ENCODE measurements at regions not wholly inside any gene's neighbourhood (a gene's known extent, or its start where the extent isn't known, plus 50 kb on each side); places are given as distances from the start of the nearest gene placed in this dataset.

- no peak overlapping the region for H3K27ac ChIP-seq
These were observed 154.8 kb upstream of the PDE5A start for GRCh38 chr4:119783189-119783983.

GRCh38 chr4:119781044-119781443, 152.4 kb upstream of the PDE5A start:
- no peaks in the 10 kb centered on the region for H3K27me3 ChIP-seq (ENCODE audit: insufficient read depth, low read depth, severe bottlenecking)
- no peak for DNase-seq
- no peak overlapping the region for H3K27ac ChIP-seq
- H3K9me3 ChIP-seq (ENCODE audit: severe bottlenecking): peaks cover 8% of the 10 kb centered on the region
- H3K36me3 ChIP-seq: no peaks in the 10 kb centered on the region
- H3K4me3 ChIP-seq (ENCODE audit: low read depth, low read length): no peak overlapping the region
- TF ChIP-seq, protein P1, sequence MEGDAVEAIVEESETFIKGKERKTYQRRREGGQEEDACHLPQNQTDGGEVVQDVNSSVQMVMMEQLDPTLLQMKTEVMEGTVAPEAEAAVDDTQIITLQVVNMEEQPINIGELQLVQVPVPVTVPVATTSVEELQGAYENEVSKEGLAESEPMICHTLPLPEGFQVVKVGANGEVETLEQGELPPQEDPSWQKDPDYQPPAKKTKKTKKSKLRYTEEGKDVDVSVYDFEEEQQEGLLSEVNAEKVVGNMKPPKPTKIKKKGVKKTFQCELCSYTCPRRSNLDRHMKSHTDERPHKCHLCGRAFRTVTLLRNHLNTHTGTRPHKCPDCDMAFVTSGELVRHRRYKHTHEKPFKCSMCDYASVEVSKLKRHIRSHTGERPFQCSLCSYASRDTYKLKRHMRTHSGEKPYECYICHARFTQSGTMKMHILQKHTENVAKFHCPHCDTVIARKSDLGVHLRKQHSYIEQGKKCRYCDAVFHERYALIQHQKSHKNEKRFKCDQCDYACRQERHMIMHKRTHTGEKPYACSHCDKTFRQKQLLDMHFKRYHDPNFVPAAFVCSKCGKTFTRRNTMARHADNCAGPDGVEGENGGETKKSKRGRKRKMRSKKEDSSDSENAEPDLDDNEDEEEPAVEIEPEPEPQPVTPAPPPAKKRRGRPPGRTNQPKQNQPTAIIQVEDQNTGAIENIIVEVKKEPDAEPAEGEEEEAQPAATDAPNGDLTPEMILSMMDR (IDR thresholded peaks at IDR 0.05; ENCODE audit: low read depth, low read length): no peak

More at GRCh38 chr4:119783189-119783983, 154.8 kb upstream of the PDE5A start:
- Histone ChIP-seq H3K9me3 (ENCODE audit: severe bottlenecking) (peaks cover 8% of the 10 kb centered on the region), H3K4me3 (ENCODE audit: low read depth, low read length) (no peak overlapping the region), H3K27me3 (ENCODE audit: insufficient read depth, low read depth, severe bottlenecking) (no peaks in the 10 kb centered on the region), H3K36me3 (no peaks in the 10 kb centered on the region)
- TF ChIP-seq, protein P1 (IDR thresholded peaks at IDR 0.05; ENCODE audit: low read depth, low read length): no peak
- no peak for DNase-seq

DNA sequence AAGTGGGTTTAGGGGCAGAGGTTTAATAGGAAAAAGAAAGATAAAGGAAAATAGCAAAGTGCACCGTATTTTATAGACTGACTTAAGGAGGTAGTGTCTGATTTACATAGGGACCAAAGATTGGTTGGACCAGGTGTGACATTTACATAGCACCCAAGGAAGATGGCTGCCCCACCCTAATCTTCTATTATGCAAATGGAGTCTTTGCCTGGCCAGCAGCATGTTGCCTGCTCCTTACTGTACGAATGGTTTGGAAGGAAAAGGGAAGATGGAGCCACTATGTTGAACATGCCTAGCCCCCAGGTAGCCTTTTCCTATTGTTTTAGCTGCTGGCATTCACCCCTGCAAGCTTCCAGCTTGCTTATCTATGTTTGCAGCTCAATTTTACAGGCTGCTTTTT, 146.2 kb upstream of the PDE5A start:
- Histone ChIP-seq H3K27me3 (ENCODE audit: insufficient read depth, low read depth, severe bottlenecking) (no peaks in the 10 kb centered on the region), H3K9me3 (ENCODE audit: severe bottlenecking) (no peaks in the 10 kb centered on the region), H3K27ac (no peak overlapping the region), H3K4me3 (ENCODE audit: low read depth, low read length) (no peak overlapping the region), H3K36me3 (no peaks in the 10 kb centered on the region)
- TF ChIP-seq, protein P1 (IDR thresholded peaks at IDR 0.05; ENCODE audit: low read depth, low read length): no peak
- DNase-seq: no peak

DNA sequence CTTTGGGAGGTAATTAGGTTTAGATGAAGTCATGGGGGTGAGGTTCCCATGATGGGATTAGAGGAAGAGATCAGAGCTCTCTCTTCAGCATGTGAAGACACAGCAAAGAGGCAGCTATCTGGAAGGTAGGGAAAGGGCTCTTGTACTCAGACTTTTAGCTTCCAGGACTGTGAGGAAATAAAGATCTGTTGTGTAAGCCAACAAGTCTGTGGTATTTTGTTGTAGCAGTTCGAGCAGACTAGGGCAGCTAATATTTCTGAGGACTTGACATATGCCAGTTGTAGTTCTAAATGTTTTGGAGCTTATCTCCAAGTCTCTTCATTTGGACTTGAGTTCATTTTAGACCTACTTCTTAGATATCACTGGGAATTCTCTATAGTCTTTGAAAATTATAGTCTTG, 137.3 kb upstream of the PDE5A start:
- no peak for DNase-seq
- Histone ChIP-seq H3K9me3 (ENCODE audit: severe bottlenecking) (no peaks in the 10 kb centered on the region), H3K27ac (no peak overlapping the region), H3K4me3 (ENCODE audit: low read depth, low read length) (no peak overlapping the region), H3K27me3 (ENCODE audit: insufficient read depth, low read depth, severe bottlenecking) (no peaks in the 10 kb centered on the region), H3K36me3 (no peaks in the 10 kb centered on the region)
- TF ChIP-seq, protein P1 (IDR thresholded peaks at IDR 0.05; ENCODE audit: low read depth, low read length): no peak

DNA sequence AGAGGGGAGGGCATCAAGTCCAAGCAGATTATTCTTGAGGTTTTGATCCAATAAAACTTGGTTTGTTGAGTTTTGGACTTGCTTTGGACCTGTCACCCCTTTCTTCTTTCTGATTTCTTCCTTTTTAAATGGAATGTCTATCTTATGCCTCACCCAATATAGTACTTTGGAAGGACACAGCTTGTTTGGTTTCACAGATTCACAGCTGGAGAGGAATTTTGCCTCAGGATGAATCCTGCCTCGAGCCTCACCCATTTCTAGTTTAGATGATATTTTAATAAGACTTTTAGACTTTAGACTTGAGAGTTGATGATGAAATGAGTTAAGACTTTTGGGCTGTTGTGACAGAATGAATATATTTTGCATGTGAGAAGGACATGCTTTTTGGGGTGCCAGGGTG, 136.9 kb upstream of the PDE5A start:
- Histone ChIP-seq H3K27ac (no peak overlapping the region), H3K27me3 (ENCODE audit: insufficient read depth, low read depth, severe bottlenecking) (no peaks in the 10 kb centered on the region), H3K36me3 (no peaks in the 10 kb centered on the region), H3K9me3 (ENCODE audit: severe bottlenecking) (no peaks in the 10 kb centered on the region), H3K4me3 (ENCODE audit: low read depth, low read length) (no peak overlapping the region)
- TF ChIP-seq, protein P1 (IDR thresholded peaks at IDR 0.05; ENCODE audit: low read depth, low read length): no peak
- DNase-seq: no peak

DNA sequence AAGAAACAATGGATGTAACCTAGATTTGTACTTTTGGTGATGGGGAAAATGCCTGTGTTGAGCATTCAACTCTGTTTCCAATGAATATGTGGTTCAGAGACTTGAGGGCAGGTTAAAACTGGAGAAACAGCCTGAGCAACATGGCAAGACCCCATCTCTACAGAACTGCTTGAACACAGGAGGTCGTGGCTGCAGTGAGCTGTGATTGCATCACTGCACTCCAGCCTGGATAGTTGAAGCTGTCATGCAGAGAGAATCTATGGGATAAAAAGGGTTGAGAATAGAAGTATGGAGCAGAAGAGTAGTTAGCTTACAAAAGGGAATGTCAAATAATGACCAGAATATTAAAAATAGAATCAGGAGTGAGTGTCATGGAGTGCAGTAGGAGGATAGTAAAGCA, 134.8 kb upstream of the PDE5A start:
- H3K27ac ChIP-seq: no peak overlapping the region
- no peak for DNase-seq
- H3K27me3 ChIP-seq (ENCODE audit: insufficient read depth, low read depth, severe bottlenecking): no peaks in the 10 kb centered on the region
- no peaks in the 10 kb centered on the region for H3K9me3 ChIP-seq (ENCODE audit: severe bottlenecking)
- no peaks in the 10 kb centered on the region for H3K36me3 ChIP-seq
- H3K4me3 ChIP-seq (ENCODE audit: low read depth, low read length): no peak overlapping the region
- TF ChIP-seq, protein P1 (IDR thresholded peaks at IDR 0.05; ENCODE audit: low read depth, low read length): no peak

Data from WERI-Rb-1 (cell line).